ENCODE measurements at regions not wholly inside any gene's neighbourhood (a gene's known extent, or its start where the extent isn't known, plus 50 kb on each side); places are given as distances from the start of the nearest gene placed in this dataset.

DNA sequence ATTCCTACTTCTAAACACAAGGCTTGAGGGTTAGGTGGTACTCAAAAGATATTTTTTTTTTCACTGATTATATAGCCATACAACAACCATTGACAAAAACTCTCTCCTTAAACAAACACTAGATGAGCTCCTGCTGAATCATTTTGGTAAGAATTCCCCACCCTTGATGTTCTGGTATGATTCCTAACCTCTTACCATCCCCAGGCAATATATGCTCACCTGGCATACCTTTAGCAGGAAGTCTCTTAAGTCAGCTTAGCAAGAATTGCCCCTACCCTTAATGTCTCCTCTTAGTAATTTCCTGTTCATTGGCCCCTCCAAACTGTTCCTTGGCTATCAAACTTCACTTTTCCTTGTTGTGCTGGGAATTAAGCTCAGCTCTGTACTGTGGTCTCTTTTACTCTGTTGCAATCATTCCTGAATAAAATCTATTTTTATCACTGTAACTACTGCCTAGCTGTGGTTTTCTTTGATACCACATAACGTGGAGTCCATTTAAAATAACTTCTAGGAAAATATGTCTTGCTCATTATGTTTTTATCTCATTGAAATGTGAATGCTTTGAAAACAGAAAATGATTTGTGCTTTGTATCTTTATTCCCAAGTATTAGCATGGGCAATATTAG, 712.6 kb downstream of the SLC16A7 start:
- Histone ChIP-seq H3K27ac (no peak overlapping the region), H3K36me3 (no peaks in the 10 kb centered on the region), H3K4me1 (no peaks in the 10 kb centered on the region), H3K27me3 (no peaks in the 10 kb centered on the region), H3K4me3 (no peak overlapping the region), H3K9me3 (no peaks in the 10 kb centered on the region)
- TF ChIP-seq, protein P1, sequence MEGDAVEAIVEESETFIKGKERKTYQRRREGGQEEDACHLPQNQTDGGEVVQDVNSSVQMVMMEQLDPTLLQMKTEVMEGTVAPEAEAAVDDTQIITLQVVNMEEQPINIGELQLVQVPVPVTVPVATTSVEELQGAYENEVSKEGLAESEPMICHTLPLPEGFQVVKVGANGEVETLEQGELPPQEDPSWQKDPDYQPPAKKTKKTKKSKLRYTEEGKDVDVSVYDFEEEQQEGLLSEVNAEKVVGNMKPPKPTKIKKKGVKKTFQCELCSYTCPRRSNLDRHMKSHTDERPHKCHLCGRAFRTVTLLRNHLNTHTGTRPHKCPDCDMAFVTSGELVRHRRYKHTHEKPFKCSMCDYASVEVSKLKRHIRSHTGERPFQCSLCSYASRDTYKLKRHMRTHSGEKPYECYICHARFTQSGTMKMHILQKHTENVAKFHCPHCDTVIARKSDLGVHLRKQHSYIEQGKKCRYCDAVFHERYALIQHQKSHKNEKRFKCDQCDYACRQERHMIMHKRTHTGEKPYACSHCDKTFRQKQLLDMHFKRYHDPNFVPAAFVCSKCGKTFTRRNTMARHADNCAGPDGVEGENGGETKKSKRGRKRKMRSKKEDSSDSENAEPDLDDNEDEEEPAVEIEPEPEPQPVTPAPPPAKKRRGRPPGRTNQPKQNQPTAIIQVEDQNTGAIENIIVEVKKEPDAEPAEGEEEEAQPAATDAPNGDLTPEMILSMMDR (IDR thresholded peaks at IDR 0.05), result no peak
- intact Hi-C loops (cut with DNase I), result no loop called here
- no peak for DNase-seq (ENCODE audit: low spot score in 2 of 2)

DNA sequence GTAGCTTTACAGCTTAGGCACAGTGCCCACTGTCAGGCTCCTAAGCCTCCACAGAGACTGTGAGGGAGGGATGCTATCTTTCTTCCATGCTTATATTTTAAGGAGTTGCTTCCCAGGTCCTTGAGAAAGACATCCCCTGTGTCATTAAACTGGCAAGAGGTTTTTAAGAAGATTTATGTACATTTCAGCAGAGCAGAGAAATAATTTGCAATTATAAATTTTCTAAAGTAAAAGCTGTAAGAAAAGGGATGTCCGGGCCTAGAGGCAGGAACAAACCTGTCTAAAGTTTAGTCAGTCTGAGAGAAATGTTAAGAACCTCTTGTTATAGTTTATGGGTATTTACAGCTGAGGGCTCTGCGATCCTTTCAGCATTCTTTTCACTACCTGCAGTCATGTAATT, 716.1 kb downstream of the SLC16A7 start:
- no peaks in the 10 kb centered on the region for H3K36me3 ChIP-seq
- DNase-seq (ENCODE audit: low spot score in 2 of 2), result no peak
- H3K4me3 ChIP-seq, result no peak overlapping the region
- TF ChIP-seq, protein P1 (IDR thresholded peaks at IDR 0.05), result no peak
- no peak overlapping the region for H3K27ac ChIP-seq
- no peaks in the 10 kb centered on the region for H3K4me1 ChIP-seq
- no peaks in the 10 kb centered on the region for H3K27me3 ChIP-seq
- H3K9me3 ChIP-seq, result no peaks in the 10 kb centered on the region
- intact Hi-C loops (cut with DNase I), result no loop called here

DNA sequence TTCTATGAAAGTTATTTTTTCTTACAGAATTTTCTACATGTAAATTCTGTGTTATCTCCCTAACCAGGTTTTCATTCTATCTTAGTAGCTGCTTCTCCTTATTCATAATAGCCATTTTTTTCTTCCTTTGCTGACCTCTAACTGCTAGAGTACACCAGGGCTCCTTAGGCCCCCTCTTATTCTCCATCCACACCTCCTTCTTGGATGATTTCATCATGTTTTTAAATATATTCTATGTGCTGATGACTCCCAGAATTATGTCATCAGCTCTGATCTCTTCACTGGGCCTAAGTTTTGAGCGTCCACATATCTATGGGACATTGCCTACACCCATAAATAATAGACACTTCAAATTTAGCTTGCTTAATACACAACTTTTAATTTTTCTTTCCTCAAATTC, 721.5 kb downstream of the SLC16A7 start:
- H3K27ac ChIP-seq, result no peak overlapping the region
- no peaks in the 10 kb centered on the region for H3K36me3 ChIP-seq
- no peaks in the 10 kb centered on the region for H3K4me1 ChIP-seq
- H3K27me3 ChIP-seq, result no peaks in the 10 kb centered on the region
- TF ChIP-seq, protein P1 (IDR thresholded peaks at IDR 0.05), result no peak
- no peaks in the 10 kb centered on the region for H3K9me3 ChIP-seq
- DNase-seq (ENCODE audit: low spot score in 2 of 2), result no peak
- intact Hi-C loops (cut with DNase I), result no loop called here
- no peak overlapping the region for H3K4me3 ChIP-seq

DNA sequence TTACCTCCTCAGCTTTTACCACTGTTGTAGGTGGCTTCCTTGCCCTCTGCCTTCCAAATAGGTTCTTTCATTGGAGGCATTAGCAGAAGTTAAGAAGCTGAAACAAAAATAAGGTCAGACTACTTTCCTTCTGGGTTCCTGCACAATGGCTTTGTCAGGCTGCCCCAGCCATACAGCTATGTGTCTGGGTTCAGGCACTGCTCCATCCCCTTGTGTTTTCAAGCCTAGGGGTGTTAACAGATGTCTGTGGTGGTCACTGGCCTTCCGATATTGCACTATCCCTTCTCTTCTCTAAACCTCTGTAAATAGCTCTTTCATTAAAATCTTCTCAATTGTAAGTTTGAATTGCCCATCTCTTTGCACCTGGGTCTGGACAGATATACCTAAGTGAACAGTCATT, 728.9 kb downstream of the SLC16A7 start:
- intact Hi-C loops (cut with DNase I), result no loop called here
- no peak overlapping the region for H3K27ac ChIP-seq
- no peaks in the 10 kb centered on the region for H3K36me3 ChIP-seq
- TF ChIP-seq, protein P1 (IDR thresholded peaks at IDR 0.05), result no peak
- no peak overlapping the region for H3K4me3 ChIP-seq
- no peaks in the 10 kb centered on the region for H3K9me3 ChIP-seq
- no peaks in the 10 kb centered on the region for H3K27me3 ChIP-seq
- DNase-seq (ENCODE audit: low spot score in 2 of 2), result no peak
- H3K4me1 ChIP-seq, result no peaks in the 10 kb centered on the region

DNA sequence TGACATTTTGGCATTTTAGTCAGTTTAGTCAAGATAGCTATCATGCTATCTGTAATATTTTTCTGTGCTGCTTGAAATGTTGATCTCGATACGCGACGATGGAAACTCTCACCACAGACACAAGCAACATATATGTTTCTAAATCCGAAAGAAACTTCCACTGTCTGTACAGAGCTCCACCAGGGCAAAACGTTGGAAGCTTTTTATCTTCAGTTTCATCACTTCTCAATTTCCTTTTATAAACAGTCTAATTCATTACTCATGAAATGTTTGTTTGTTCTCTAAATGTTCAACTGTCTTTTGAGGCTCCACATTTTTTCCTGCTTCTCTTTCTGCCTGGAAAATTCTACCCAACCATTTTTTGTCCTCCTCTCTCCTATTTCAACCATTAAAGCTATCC, 737.6 kb downstream of the SLC16A7 start:
- Histone ChIP-seq H3K36me3 (no peaks in the 10 kb centered on the region), H3K27me3 (no peaks in the 10 kb centered on the region), H3K4me1 (no peaks in the 10 kb centered on the region), H3K9me3 (no peaks in the 10 kb centered on the region), H3K27ac (no peak overlapping the region), H3K4me3 (no peak overlapping the region)
- TF ChIP-seq, protein P1 (IDR thresholded peaks at IDR 0.05), result no peak
- DNase-seq (ENCODE audit: low spot score in 2 of 2), result no peak
- intact Hi-C loops (cut with DNase I), result no loop called here

DNA sequence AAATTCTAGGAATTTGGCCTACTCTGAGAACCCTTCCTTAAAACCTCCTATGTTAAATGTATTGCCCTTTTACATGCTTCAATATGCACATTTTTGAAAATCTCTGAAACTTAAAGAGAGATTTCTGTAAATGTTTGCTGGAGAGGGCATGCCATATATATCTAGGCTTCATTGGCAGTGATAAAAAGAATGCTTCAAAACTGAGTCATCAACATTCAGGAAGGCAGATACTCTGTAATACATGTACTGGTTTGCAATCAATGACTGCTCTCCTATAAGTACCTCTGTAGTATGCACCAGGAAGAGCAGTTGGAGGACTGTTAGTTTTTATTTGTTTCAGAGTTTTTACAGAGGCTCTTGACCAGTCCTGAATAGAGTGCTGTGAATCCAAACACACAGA, 739.9 kb downstream of the SLC16A7 start:
- no peaks in the 10 kb centered on the region for H3K4me1 ChIP-seq
- intact Hi-C loops (cut with DNase I), result no loop called here
- TF ChIP-seq, protein P1 (IDR thresholded peaks at IDR 0.05), result no peak
- H3K27me3 ChIP-seq, result no peaks in the 10 kb centered on the region
- DNase-seq (ENCODE audit: low spot score in 2 of 2), result no peak
- no peaks in the 10 kb centered on the region for H3K9me3 ChIP-seq
- no peak overlapping the region for H3K4me3 ChIP-seq
- no peak overlapping the region for H3K27ac ChIP-seq
- H3K36me3 ChIP-seq, result no peaks in the 10 kb centered on the region

Measured in ascending aorta (tissue), 2 donors.